Lower leg skin (tissue), 4 donors: ENCODE measurements at regions not wholly inside any gene's neighbourhood (a gene's known extent, or its start where the extent isn't known, plus 50 kb on each side); places are given as distances from the start of the nearest gene placed in this dataset.

Source experiments
- DNase-seq, 2 donors: peaks; one replicate each; pipeline ENCODE4 v3.0.0-alpha.2; 2019; ENCODE audit warnings: low spot score in 2 of 2
- H3K4me3 ChIP-seq: fragments of 200-600 bp; sonication (generic); 2 replicates; pipeline ENCODE4 v1.5.1; 2017; ENCODE audit warnings: mild to moderate bottlenecking, low read depth; ENCODE audit not compliant: poor library complexity, severe bottlenecking
- CTCF ChIP-seq, 3 donors: fragments of 450-650 bp; IDR thresholded peaks; one replicate each; pipeline ENCODE4 v1.5.1; 2016; ENCODE audit warnings: antibody characterized with exemption in 3 of 3, mild to moderate bottlenecking in 3 of 3, moderate library complexity in 2 of 3
- POLR2A ChIP-seq, 2 donors: fragments of 450-650 bp; IDR thresholded peaks; one replicate each; pipeline ENCODE4 v1.6.1; 2016 to 2017; ENCODE audit warnings: antibody characterized with exemption in 2 of 2, mild to moderate bottlenecking in 1 of 2, moderate library complexity in 1 of 2
- WGBS, 2 donors: methylation state at CpG; one replicate each; pipeline ENCODE4 v1.1.5; 2018; 5-methylcytosine and 5-hydroxymethylcytosine counted together
- intact Hi-C: fragments of 100-400 bp; cut with DNase I; formaldehyde crosslinking; loops from one replicate; pipeline ENCODE4 v1.15.0; 2023; ENCODE audit warnings: low total_unique reads

GRCh38 chr2:239566162-239566994 lies 165.6 kb upstream of the HDAC4 start:
- TF ChIP-seq CTCF (IDR thresholded peaks at IDR 0.05): no peak
- no peak for TF ChIP-seq POLR2A (IDR thresholded peaks at IDR 0.05)
- 92% methylated on average over 15 of the region's 15 CpGs for WGBS, 2 donors
- H3K4me3 ChIP-seq: no peak overlapping the region
- DNase-seq: no peak
- intact Hi-C loops: loop anchor here (5.0 kb wide), 1 partner anchor 671 kb away; no protein-coding TSS in a partner anchor

- intact Hi-C loops: no loop called here
- DNase-seq: no peak
- 94 to 97% methylated on average over 10 of the region's 10 CpGs for WGBS, 2 donors
- H3K4me3 ChIP-seq: no peak overlapping the region
- TF ChIP-seq CTCF (IDR thresholded peaks at IDR 0.05) (no peak), POLR2A (IDR thresholded peaks at IDR 0.05) (no peak)
Observed at GRCh38 chr2:239564587-239564986, 163.8 kb upstream of the HDAC4 start.

GRCh38 chr2:239563561-239563960 lies 162.7 kb upstream of the HDAC4 start:
- DNase-seq: no peak
- H3K4me3 ChIP-seq: no peak overlapping the region
- no peak for TF ChIP-seq CTCF (IDR thresholded peaks at IDR 0.05)
- no peak for TF ChIP-seq POLR2A (IDR thresholded peaks at IDR 0.05)
- WGBS, 2 donors: 92 to 97% methylated on average over 9 of the region's 9 CpGs
- intact Hi-C loops: no loop called here

GRCh38 chr2:239561446-239562001 lies 160.7 kb upstream of the HDAC4 start:
- WGBS, 2 donors: 55 to 71% methylated on average over 16 to 17 of the region's 17 CpGs
- DNase-seq: peak; percentile 53 to 92
- TF ChIP-seq POLR2A (IDR thresholded peaks at IDR 0.05) (no peak), CTCF (IDR thresholded peaks at IDR 0.05) (no peak)
- intact Hi-C loops: no loop called here
- H3K4me3 ChIP-seq: no peak overlapping the region

GRCh38 chr2:239559417-239560261 lies 158.8 kb upstream of the HDAC4 start:
- WGBS, 2 donors: 93 to 96% methylated on average over 28 of the region's 28 CpGs
- H3K4me3 ChIP-seq: no peak overlapping the region
- DNase-seq: no peak
- intact Hi-C loops: no loop called here
- TF ChIP-seq POLR2A (IDR thresholded peaks at IDR 0.05) (no peak), CTCF (IDR thresholded peaks at IDR 0.05) (no peak)
